CD14-positive monocyte (primary cell): ENCODE measurements at regions not wholly inside any gene's neighbourhood (a gene's known extent, or its start where the extent isn't known, plus 50 kb on each side); places are given as distances from the start of the nearest gene placed in this dataset.

Experiments used
- DNase-seq, 3 donors: peaks; one replicate each; pipeline ENCODE4 v3.0.0-alpha.2; 2011 to 2022
- H2AFZ ChIP-seq: 2 replicates; pipeline ENCODE4 v1.6.0; 2012; ENCODE audit warnings: mild to moderate bottlenecking, low read depth, low read length, inconsistent platforms; ENCODE audit not compliant: insufficient read depth, poor library complexity, severe bottlenecking
- H3K27ac ChIP-seq, 2 donors: 1 replicate in 1 of 2; 2 replicates in 1 of 2; pipeline ENCODE4 v1.5.1; 2012 to 2013; ENCODE audit warnings: low read length in 2 of 2, control low read depth in 1 of 2, inconsistent platforms in 1 of 2, low read depth in 1 of 2, mild to moderate bottlenecking in 1 of 2
- H3K27me3 ChIP-seq, 2 donors: one replicate each; pipeline versions ENCODE4 v1.6.0 to v1.6.1; 2011 to 2013; ENCODE audit warnings: low read length in 2 of 2; ENCODE audit not compliant: control insufficient read depth in 2 of 2, insufficient read depth in 2 of 2
- H3K36me3 ChIP-seq, 2 donors: replicated peaks in 1 of 2; 1 replicate in 1 of 2; 2 replicates in 1 of 2; pipeline versions ENCODE4 v1.5.1 to v1.6.1; 2012 to 2013; ENCODE audit warnings: low read length in 2 of 2, control low read depth in 1 of 2, inconsistent platforms in 1 of 2, mild to moderate bottlenecking in 1 of 2; ENCODE audit not compliant: insufficient read depth in 2 of 2, control insufficient read depth in 1 of 2
- H3K4me1 ChIP-seq, 2 donors: 1 replicate in 1 of 2; 2 replicates in 1 of 2; pipeline versions ENCODE4 v1.5.1 to v1.6.1; 2012 to 2013; ENCODE audit warnings: low read length in 2 of 2, control low read depth in 1 of 2, inconsistent platforms in 1 of 2, mild to moderate bottlenecking in 1 of 2, moderate library complexity in 1 of 2; ENCODE audit not compliant: insufficient read depth in 2 of 2, control insufficient read depth in 1 of 2
- H3K4me2 ChIP-seq: replicated peaks from 2 replicates; pipeline ENCODE3; 2012; ENCODE audit warnings: low read length, moderate library complexity, mild to moderate bottlenecking; ENCODE audit not compliant: poor library complexity, severe bottlenecking; ENCODE audit errors: extremely low read depth
- H3K4me3 ChIP-seq, 3 experiments: fragments of 200-600 bp in 1 of 3; sonication (generic) in 1 of 3; replicated peaks in 1 of 3; 1 replicate in 2 of 3; 2 replicates in 1 of 3; pipeline ENCODE4 v1.5.1; 2011 to 2013; ENCODE audit warnings: low read length in 3 of 3, mild to moderate bottlenecking in 3 of 3, control low read depth in 2 of 3, low read depth in 2 of 3, inconsistent platforms in 1 of 3, moderate library complexity in 1 of 3
- H3K79me2 ChIP-seq: 2 replicates; pipeline ENCODE4 v1.6.0; 2012; ENCODE audit warnings: mild to moderate bottlenecking, control low read depth, inconsistent platforms, low read length, moderate library complexity; ENCODE audit not compliant: insufficient read depth
- H3K9ac ChIP-seq: 2 replicates; pipeline ENCODE4 v1.6.0; 2017; ENCODE audit warnings: low read length, mild to moderate bottlenecking; ENCODE audit not compliant: insufficient read depth, poor library complexity, severe bottlenecking
- H3K9me3 ChIP-seq, 2 donors: replicated peaks in 1 of 2; 1 replicate in 1 of 2; 2 replicates in 1 of 2; pipeline versions ENCODE4 v1.5.1 to v1.6.1; 2012 to 2013; ENCODE audit warnings: low read length in 2 of 2, control low read depth in 1 of 2; ENCODE audit not compliant: control insufficient read depth in 1 of 2, insufficient read depth in 1 of 2
- H4K20me1 ChIP-seq: 2 replicates; pipeline ENCODE4 v1.6.0; 2012; ENCODE audit warnings: mild to moderate bottlenecking, low read length, control low read depth, moderate library complexity; ENCODE audit not compliant: insufficient read depth
- H3K27ac Mint-ChIP-seq, 7 donors: one replicate each; pipeline ENCODE4 v1.8.0; 2020; ENCODE audit warnings: mild to moderate bottlenecking in 7 of 7, mixed read lengths in 7 of 7, moderate library complexity in 6 of 7, inconsistent platforms in 2 of 7
- H3K27me3 Mint-ChIP-seq, 3 donors: one replicate each; pipeline ENCODE4 v1.8.0; 2021 to 2022; ENCODE audit warnings: low read depth in 3 of 3, mild to moderate bottlenecking in 3 of 3, mixed read lengths in 3 of 3, moderate library complexity in 3 of 3, inconsistent platforms in 1 of 3
- H3K36me3 Mint-ChIP-seq, 2 donors: one replicate each; pipeline ENCODE4 v1.8.0; 2020; ENCODE audit warnings: mixed read lengths in 2 of 2, inconsistent platforms in 1 of 2, mild to moderate bottlenecking in 1 of 2
- H3K4me1 Mint-ChIP-seq: one replicate; pipeline ENCODE4 v1.8.0; 2020; ENCODE audit warnings: mild to moderate bottlenecking, mixed read lengths
- H3K4me3 Mint-ChIP-seq, 2 donors: one replicate each; pipeline ENCODE4 v1.8.0; 2020; ENCODE audit warnings: mild to moderate bottlenecking in 2 of 2, mixed read lengths in 2 of 2, moderate library complexity in 1 of 2
- H3K9me3 Mint-ChIP-seq, 7 donors: one replicate each; pipeline ENCODE4 v1.8.0; 2020 to 2022; ENCODE audit warnings: mixed read lengths in 7 of 7, mild to moderate bottlenecking in 6 of 7, moderate library complexity in 6 of 7, inconsistent platforms in 2 of 7
- WGBS: methylation state at CpG from one replicate; pipeline ENCODE4 v1.1.5; 2013; ENCODE audit warnings: missing lambda C conversion rate; ENCODE audit not compliant: insufficient coverage; 5-methylcytosine and 5-hydroxymethylcytosine counted together
- intact Hi-C, 2 donors: fragments of 100-400 bp; cut with micrococcal nuclease; formaldehyde crosslinking; loops; one replicate each; pipeline versions ENCODE4 v1.15.0 to v1.15.1; 2023
- TF ChIP-seq, protein P1 (sequence below): fragments of 200-600 bp; IDR thresholded peaks from one replicate; pipeline ENCODE4 v1.8.0; 2022; ENCODE audit warnings: antibody characterized with exemption, mild to moderate bottlenecking

DNA sequence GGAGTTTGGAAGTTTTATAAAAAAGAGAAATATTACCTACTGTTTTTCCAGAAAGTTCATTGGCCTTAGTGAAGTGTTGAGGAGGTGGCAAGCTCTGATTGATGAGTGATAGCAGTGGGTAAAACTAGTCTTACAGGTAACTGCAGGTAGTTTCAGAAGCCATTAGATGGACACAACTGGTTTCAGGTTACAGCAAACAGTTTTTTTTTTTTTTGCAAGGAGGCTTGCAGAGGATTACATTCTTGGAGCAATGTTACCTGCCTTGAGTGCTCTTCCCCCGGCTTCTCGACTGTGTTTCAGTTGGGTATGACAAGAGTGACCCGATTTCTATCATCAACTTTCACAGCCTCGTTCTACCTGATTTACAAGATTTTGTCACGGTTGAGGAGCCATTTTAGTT, 333.4 kb downstream of the YTHDC2 start:
- TF ChIP-seq, protein P1, sequence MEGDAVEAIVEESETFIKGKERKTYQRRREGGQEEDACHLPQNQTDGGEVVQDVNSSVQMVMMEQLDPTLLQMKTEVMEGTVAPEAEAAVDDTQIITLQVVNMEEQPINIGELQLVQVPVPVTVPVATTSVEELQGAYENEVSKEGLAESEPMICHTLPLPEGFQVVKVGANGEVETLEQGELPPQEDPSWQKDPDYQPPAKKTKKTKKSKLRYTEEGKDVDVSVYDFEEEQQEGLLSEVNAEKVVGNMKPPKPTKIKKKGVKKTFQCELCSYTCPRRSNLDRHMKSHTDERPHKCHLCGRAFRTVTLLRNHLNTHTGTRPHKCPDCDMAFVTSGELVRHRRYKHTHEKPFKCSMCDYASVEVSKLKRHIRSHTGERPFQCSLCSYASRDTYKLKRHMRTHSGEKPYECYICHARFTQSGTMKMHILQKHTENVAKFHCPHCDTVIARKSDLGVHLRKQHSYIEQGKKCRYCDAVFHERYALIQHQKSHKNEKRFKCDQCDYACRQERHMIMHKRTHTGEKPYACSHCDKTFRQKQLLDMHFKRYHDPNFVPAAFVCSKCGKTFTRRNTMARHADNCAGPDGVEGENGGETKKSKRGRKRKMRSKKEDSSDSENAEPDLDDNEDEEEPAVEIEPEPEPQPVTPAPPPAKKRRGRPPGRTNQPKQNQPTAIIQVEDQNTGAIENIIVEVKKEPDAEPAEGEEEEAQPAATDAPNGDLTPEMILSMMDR = no peak
- Histone ChIP-seq H3K9me3 (peaks cover 0 to 5% of the 10 kb centered on the region in 2 donors), H3K4me3 (no peak overlapping the region), H3K9ac (no peak overlapping the region), H3K36me3 (no peaks in the 10 kb centered on the region), H3K4me2 (no peak overlapping the region), H3K79me2 (no peaks in the 10 kb centered on the region), H3K27ac (no peak overlapping the region), H4K20me1 (no peaks in the 10 kb centered on the region), H2AFZ (no peak overlapping the region), H3K4me1 (no peaks in the 10 kb centered on the region), H3K27me3 (no peaks in the 10 kb centered on the region)
- Mint-ChIP-seq H3K27me3 (peaks cover 0 to 2% (median 2%) of the 10 kb centered on the region in 3 donors), H3K9me3 (peaks cover 0 to 9% (median 3%) of the 10 kb centered on the region in 7 donors), H3K4me1 (no peaks in the 10 kb centered on the region), H3K27ac (no peak overlapping the region), H3K36me3 (no peaks in the 10 kb centered on the region), H3K4me3 (no peak overlapping the region)
- no CpG with 5 or more reads among the region's 5 CpGs for WGBS
- intact Hi-C loops = no loop called here
- DNase-seq = no peak

DNA sequence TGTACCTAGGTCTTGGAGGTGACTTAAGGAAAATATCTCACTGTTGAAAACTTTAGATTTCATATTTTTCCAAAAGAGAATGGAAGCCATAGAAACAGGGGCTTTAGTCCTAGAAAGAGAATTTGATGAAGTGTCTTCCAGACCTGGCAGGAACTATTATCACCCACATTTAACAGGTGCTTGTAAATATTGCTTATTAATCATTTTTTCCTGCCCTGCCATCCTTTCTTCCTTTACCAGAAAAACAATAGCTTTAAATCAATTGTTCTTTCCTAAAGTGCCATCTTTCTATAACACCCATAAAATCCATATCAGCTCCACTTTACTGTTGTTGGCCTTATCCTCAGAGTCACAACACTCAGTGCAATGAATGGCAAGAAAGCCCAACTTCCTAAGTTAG, 350.9 kb downstream of the YTHDC2 start:
- no peak overlapping the region for H3K4me3 ChIP-seq
- H4K20me1 ChIP-seq = no peaks in the 10 kb centered on the region
- no peaks in the 10 kb centered on the region for H3K79me2 ChIP-seq
- H3K36me3 ChIP-seq = no peaks in the 10 kb centered on the region
- Mint-ChIP-seq H3K9me3 (peaks cover 0 to 17% (median 5%) of the 10 kb centered on the region in 7 donors), H3K4me3 (no peak overlapping the region), H3K27me3 (peaks cover 0 to 3% (median 0%) of the 10 kb centered on the region in 3 donors), H3K4me1 (no peaks in the 10 kb centered on the region), H3K27ac (no peak overlapping the region), H3K36me3 (no peaks in the 10 kb centered on the region)
- H3K27ac ChIP-seq = no peak overlapping the region
- no peak overlapping the region for H3K9ac ChIP-seq
- DNase-seq = no peak
- TF ChIP-seq, protein P1 = no peak
- intact Hi-C loops = no loop called here
- no peak overlapping the region for H2AFZ ChIP-seq
- H3K27me3 ChIP-seq = no peaks in the 10 kb centered on the region
- H3K9me3 ChIP-seq = peaks cover 7 to 13% of the 10 kb centered on the region in 2 donors
- no peaks in the 10 kb centered on the region for H3K4me1 ChIP-seq
- no peak overlapping the region for H3K4me2 ChIP-seq
